ENCODE measurements at regions not wholly inside any gene's neighbourhood (a gene's known extent, or its start where the extent isn't known, plus 50 kb on each side); places are given as distances from the start of the nearest gene placed in this dataset.

DNA sequence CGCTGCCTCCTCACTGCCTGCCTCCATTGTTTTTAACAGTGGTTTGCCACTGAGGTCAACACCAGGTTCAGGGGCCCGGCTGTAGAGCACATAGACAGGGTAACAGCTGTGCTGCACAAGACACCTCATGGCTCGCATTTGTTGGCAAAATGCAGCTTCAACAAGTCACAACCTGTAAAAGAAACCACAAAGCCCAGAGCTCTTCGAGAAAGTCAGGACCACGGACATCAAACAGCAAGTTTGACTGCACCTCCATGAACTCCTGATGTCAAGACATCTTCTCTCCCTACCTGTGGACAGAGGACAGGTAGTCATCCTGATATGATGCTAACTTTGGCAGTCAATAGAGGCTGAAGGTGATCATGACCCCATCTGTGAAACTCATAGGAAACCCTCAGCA, 142.4 kb upstream of the SOX9 start:
- Histone ChIP-seq H3K4me3 (replicated peaks; ENCODE audit: insufficient read depth, low read length) (no peak overlapping the region), H3K27ac (replicated peaks) (no peak overlapping the region)
- TF ChIP-seq SPI1 (IDR thresholded peaks at IDR 0.05; ENCODE audit: borderline replicate concordance, low read depth): no peak

GRCh38 chr17:71980171-71980570, 140.6 kb upstream of the SOX9 start:
- no peak for TF ChIP-seq POLR2AphosphoS5 (IDR thresholded peaks at IDR 0.05; ENCODE audit: low read depth)
- no peak for TF ChIP-seq REST (IDR thresholded peaks at IDR 0.05; ENCODE audit: insufficient replicate concordance, low read depth)
- TF ChIP-seq GABPA (IDR thresholded peaks at IDR 0.05; ENCODE audit: low read depth): no peak
- TF ChIP-seq, protein P1, sequence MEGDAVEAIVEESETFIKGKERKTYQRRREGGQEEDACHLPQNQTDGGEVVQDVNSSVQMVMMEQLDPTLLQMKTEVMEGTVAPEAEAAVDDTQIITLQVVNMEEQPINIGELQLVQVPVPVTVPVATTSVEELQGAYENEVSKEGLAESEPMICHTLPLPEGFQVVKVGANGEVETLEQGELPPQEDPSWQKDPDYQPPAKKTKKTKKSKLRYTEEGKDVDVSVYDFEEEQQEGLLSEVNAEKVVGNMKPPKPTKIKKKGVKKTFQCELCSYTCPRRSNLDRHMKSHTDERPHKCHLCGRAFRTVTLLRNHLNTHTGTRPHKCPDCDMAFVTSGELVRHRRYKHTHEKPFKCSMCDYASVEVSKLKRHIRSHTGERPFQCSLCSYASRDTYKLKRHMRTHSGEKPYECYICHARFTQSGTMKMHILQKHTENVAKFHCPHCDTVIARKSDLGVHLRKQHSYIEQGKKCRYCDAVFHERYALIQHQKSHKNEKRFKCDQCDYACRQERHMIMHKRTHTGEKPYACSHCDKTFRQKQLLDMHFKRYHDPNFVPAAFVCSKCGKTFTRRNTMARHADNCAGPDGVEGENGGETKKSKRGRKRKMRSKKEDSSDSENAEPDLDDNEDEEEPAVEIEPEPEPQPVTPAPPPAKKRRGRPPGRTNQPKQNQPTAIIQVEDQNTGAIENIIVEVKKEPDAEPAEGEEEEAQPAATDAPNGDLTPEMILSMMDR (IDR thresholded peaks at IDR 0.05; ENCODE audit: insufficient read depth, low read length): no peak
- no peak for TF ChIP-seq SPI1 (IDR thresholded peaks at IDR 0.05; ENCODE audit: borderline replicate concordance, low read depth)
- Histone ChIP-seq H3K4me3 (replicated peaks; ENCODE audit: insufficient read depth, low read length) (no peak overlapping the region), H3K27me3 (ENCODE audit: insufficient read depth, poor library complexity, severe bottlenecking) (peaks cover 3% of the 10 kb centered on the region), H3K27ac (replicated peaks) (no peak overlapping the region)
- DNase-seq (ENCODE audit: low read depth in 1 of 2, low spot score in 1 of 2): no peak

More for the DNA sequence above, 142.4 kb upstream of the SOX9 start:
- no peak for DNase-seq (ENCODE audit: low read depth in 1 of 2, low spot score in 1 of 2)
- H3K27me3 ChIP-seq (ENCODE audit: insufficient read depth, poor library complexity, severe bottlenecking): peaks cover 3% of the 10 kb centered on the region

DNA sequence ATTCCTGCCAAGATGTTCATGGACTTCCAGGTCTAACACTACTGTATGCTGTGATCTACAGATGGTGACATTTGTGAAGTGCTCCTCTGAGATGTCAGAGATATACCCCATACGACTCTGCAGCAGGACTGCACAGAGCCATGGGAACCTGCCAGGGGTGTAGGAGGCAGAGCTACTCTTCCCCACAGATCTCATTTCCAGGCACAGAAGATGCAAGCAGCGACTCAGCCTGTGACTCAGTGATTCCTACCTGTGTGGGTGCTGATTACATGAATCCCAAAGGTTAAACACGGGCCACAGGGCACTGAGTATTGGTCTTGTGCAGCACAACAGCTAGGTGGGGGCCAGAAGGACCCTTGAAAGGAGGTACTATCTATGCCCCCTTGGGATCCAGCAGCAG, 137.0 kb upstream of the SOX9 start:
- H3K27me3 ChIP-seq (ENCODE audit: insufficient read depth, poor library complexity, severe bottlenecking): peaks cover 3% of the 10 kb centered on the region
- H3K4me3 ChIP-seq (replicated peaks; ENCODE audit: insufficient read depth, low read length): no peak overlapping the region
- TF ChIP-seq POLR2AphosphoS5 (IDR thresholded peaks at IDR 0.05; ENCODE audit: low read depth) (no peak), REST (IDR thresholded peaks at IDR 0.05; ENCODE audit: insufficient replicate concordance, low read depth) (no peak), GABPA (IDR thresholded peaks at IDR 0.05; ENCODE audit: low read depth) (no peak), SPI1 (IDR thresholded peaks at IDR 0.05; ENCODE audit: borderline replicate concordance, low read depth) (no peak)
- TF ChIP-seq, protein P1 (IDR thresholded peaks at IDR 0.05; ENCODE audit: insufficient read depth, low read length): no peak
- no peak overlapping the region for H3K27ac ChIP-seq (replicated peaks)
- DNase-seq (ENCODE audit: low read depth in 1 of 2, low spot score in 1 of 2): no peak

- H3K27ac ChIP-seq (replicated peaks): no peak overlapping the region
- no peak overlapping the region for H3K4me3 ChIP-seq (replicated peaks; ENCODE audit: insufficient read depth, low read length)
- no peak for DNase-seq (ENCODE audit: low read depth in 1 of 2, low spot score in 1 of 2)
- peaks cover 3% of the 10 kb centered on the region for H3K27me3 ChIP-seq (ENCODE audit: insufficient read depth, poor library complexity, severe bottlenecking)
- TF ChIP-seq REST (IDR thresholded peaks at IDR 0.05; ENCODE audit: insufficient replicate concordance, low read depth) (no peak), POLR2AphosphoS5 (IDR thresholded peaks at IDR 0.05; ENCODE audit: low read depth) (no peak), SPI1 (IDR thresholded peaks at IDR 0.05; ENCODE audit: borderline replicate concordance, low read depth) (no peak), GABPA (IDR thresholded peaks at IDR 0.05; ENCODE audit: low read depth) (no peak)
- TF ChIP-seq, protein P1 (IDR thresholded peaks at IDR 0.05; ENCODE audit: insufficient read depth, low read length): no peak
These were observed 135.4 kb upstream of the SOX9 start for GRCh38 chr17:71985111-71986039.

All from HL-60 (cell line).